HEK293T (cell line): ENCODE measurements at regions not wholly inside any gene's neighbourhood (a gene's known extent, or its start where the extent isn't known, plus 50 kb on each side); places are given as distances from the start of the nearest gene placed in this dataset.

ENCODE experiments used
- ELF4 ChIP-seq: fragments of 450-650 bp; IDR thresholded peaks from 2 replicates; pipeline ENCODE4 v1.6.1; 2017; ENCODE audit warnings: antibody characterized with exemption
- FOXA1 ChIP-seq: fragments of 450-650 bp; IDR thresholded peaks from 2 replicates; pipeline ENCODE4 v1.6.1; 2016; ENCODE audit warnings: mild to moderate bottlenecking
- FOXK2 ChIP-seq: fragments of 450-650 bp; IDR thresholded peaks from 2 replicates; pipeline ENCODE4 v1.6.1; 2016; ENCODE audit warnings: mild to moderate bottlenecking
- FOXM1 ChIP-seq: fragments of 450-650 bp; IDR thresholded peaks from 2 replicates; pipeline ENCODE4 v1.6.1; 2017; ENCODE audit warnings: mild to moderate bottlenecking, borderline replicate concordance
- HDGF ChIP-seq: fragments of 450-650 bp; IDR thresholded peaks from 2 replicates; pipeline ENCODE4 v1.6.1; 2017; ENCODE audit warnings: antibody characterized with exemption, borderline replicate concordance
- L3MBTL2 ChIP-seq: fragments of 450-650 bp; conservative IDR thresholded peaks from 2 replicates; pipeline ENCODE4 v1.6.1; 2016; ENCODE audit warnings: mild to moderate bottlenecking
- LEF1 ChIP-seq: fragments of 450-650 bp; IDR thresholded peaks from 2 replicates; pipeline ENCODE4 v1.6.1; 2017; ENCODE audit warnings: mild to moderate bottlenecking, borderline replicate concordance
- NFRKB ChIP-seq: fragments of 450-650 bp; IDR thresholded peaks from 2 replicates; pipeline ENCODE4 v1.6.1; 2016; ENCODE audit warnings: mild to moderate bottlenecking, moderate library complexity
- SP1 ChIP-seq: fragments of 450-650 bp; IDR thresholded peaks from 2 replicates; pipeline ENCODE4 v1.6.1; 2017
- SUZ12 ChIP-seq: fragments of 450-650 bp; IDR thresholded peaks from 2 replicates; pipeline ENCODE4 v1.6.1; 2016; ENCODE audit warnings: mild to moderate bottlenecking

DNA sequence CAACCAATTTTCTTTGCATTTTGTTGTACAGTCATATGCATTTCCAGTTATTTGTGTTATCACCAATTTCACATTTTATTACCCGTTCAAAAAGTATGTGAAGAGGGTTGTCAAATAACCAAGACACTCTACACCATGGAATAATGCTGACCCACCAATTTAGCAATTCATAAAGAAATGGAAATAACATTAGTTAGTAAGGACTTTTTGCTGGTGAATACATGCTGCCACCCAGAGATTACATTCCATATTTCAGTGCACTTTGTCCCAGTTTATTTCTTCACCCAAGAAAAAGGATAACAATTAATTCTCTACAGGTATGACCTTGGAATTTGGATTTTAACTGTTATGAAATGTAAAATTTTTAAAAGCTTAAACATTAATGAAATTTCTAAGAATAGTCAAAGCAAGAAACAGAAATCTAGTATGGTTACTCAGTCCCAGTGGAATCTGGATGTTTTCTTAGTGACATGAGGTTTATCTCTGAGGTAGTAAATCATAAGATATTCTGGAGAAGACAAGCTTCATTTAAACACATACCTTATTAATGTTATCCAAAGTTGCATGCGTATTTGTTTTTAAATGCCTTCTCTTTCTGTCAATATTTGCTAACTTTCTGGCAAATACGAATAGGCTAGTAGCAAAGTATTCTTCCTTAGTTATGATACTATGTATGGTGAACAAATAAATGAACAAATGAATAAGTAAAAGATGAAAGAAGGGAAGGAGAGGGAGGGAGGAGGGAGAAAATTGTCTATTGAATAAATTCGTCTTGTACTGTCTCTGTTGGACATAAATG lies 100.6 kb downstream of the CETN3 start:
- TF ChIP-seq SP1 (no peak), LEF1 (no peak), NFRKB (no peak), SUZ12 (no peak), L3MBTL2 (no peak), ELF4 (no peak), FOXK2 (no peak), HDGF (no peak), FOXA1 (no peak), FOXM1 (no peak)
